H9 (cell line): ENCODE measurements at regions not wholly inside any gene's neighbourhood (a gene's known extent, or its start where the extent isn't known, plus 50 kb on each side); places are given as distances from the start of the nearest gene placed in this dataset.
"Not testable (repeated sequence)": the region's sequence is repeated elsewhere in the genome, so short reads cannot be mapped to it uniquely, and the experiment has no call there.

Source experiments
- DNase-seq: peaks from one replicate; pipeline ENCODE4 v3.0.0-alpha.2; 2017
- H2AFZ ChIP-seq: one replicate; pipeline ENCODE4 v1.6.1; 2013; ENCODE audit warnings: mild to moderate bottlenecking, low read length, control low read depth, moderate library complexity
- H2AK5ac ChIP-seq: 2 replicates; pipeline ENCODE4 v1.6.1; 2013; ENCODE audit warnings: low read length, control low read depth, mixed read lengths; ENCODE audit not compliant: insufficient read length
- H2BK120ac ChIP-seq: one replicate; pipeline ENCODE4 v1.6.1; 2013; ENCODE audit warnings: low read depth, mild to moderate bottlenecking, low read length, control low read depth, inconsistent platforms; ENCODE audit not compliant: poor library complexity, severe bottlenecking
- H2BK12ac ChIP-seq: 2 replicates; pipeline ENCODE4 v1.6.1; 2013; ENCODE audit warnings: low read length, control low read depth, mixed read lengths, low read depth; ENCODE audit not compliant: insufficient read length
- H2BK15ac ChIP-seq: 2 replicates; pipeline ENCODE4 v1.6.1; 2013; ENCODE audit warnings: low read depth, low read length, control low read depth
- H2BK20ac ChIP-seq: one replicate; pipeline ENCODE4 v1.6.1; 2013; ENCODE audit warnings: low read depth, mild to moderate bottlenecking, low read length, control low read depth, inconsistent platforms; ENCODE audit not compliant: poor library complexity, severe bottlenecking
- H2BK5ac ChIP-seq: 2 replicates; pipeline ENCODE4 v1.6.1; 2013; ENCODE audit warnings: low read length, control low read depth, mixed read lengths; ENCODE audit not compliant: insufficient read length
- H3K14ac ChIP-seq: 2 replicates; pipeline ENCODE4 v1.6.1; 2013; ENCODE audit warnings: low read length, control low read depth; ENCODE audit not compliant: insufficient read depth
- H3K18ac ChIP-seq: 2 replicates; pipeline ENCODE4 v1.6.1; 2013; ENCODE audit warnings: low read depth, mild to moderate bottlenecking, mixed read lengths, low read length, control low read depth; ENCODE audit not compliant: insufficient read length
- H3K23ac ChIP-seq: 2 replicates; pipeline ENCODE4 v1.6.1; 2013; ENCODE audit warnings: low read length, control low read depth, mixed read lengths, low read depth; ENCODE audit not compliant: insufficient read length
- H3K23me2 ChIP-seq: 2 replicates; pipeline ENCODE4 v1.6.1; 2013; ENCODE audit warnings: low read depth, mild to moderate bottlenecking, mixed read lengths, low read length, control low read depth; ENCODE audit not compliant: insufficient read length, poor library complexity, severe bottlenecking
- H3K27ac ChIP-seq: 2 replicates; pipeline ENCODE4 v1.5.1; 2013; ENCODE audit warnings: low read length, control low read depth, mixed read lengths, low read depth; ENCODE audit not compliant: insufficient read length
- H3K27me3 ChIP-seq: 2 replicates; pipeline ENCODE4 v1.6.1; 2013; ENCODE audit warnings: low read length, control low read depth, inconsistent platforms; ENCODE audit not compliant: insufficient read depth
- H3K4ac ChIP-seq: 2 replicates; pipeline ENCODE4 v1.6.1; 2013; ENCODE audit warnings: low read depth, mild to moderate bottlenecking, control low read depth, inconsistent platforms, low read length, moderate library complexity
- H3K4me1 ChIP-seq: 2 replicates; pipeline ENCODE4 v1.6.1; 2013; ENCODE audit warnings: low read length, control low read depth, inconsistent platforms; ENCODE audit not compliant: insufficient read depth
- H3K4me2 ChIP-seq: 2 replicates; pipeline ENCODE4 v1.6.1; 2013; ENCODE audit warnings: low read length, control low read depth, mixed read lengths; ENCODE audit not compliant: insufficient read length, insufficient read depth
- H3K56ac ChIP-seq: 2 replicates; pipeline ENCODE4 v1.6.1; 2013; ENCODE audit warnings: low read depth, mild to moderate bottlenecking, mixed read lengths, low read length, control low read depth; ENCODE audit not compliant: insufficient read length
- H3K79me1 ChIP-seq: 2 replicates; pipeline ENCODE4 v1.6.1; 2013; ENCODE audit warnings: low read depth, mild to moderate bottlenecking, moderate library complexity, low read length, control low read depth, inconsistent platforms; ENCODE audit not compliant: insufficient read depth, poor library complexity, severe bottlenecking
- H3K79me2 ChIP-seq: 2 replicates; pipeline ENCODE4 v1.6.1; 2013; ENCODE audit warnings: low read length, control low read depth, inconsistent platforms; ENCODE audit not compliant: insufficient read depth
- H3K9ac ChIP-seq: 2 replicates; pipeline ENCODE4 v1.6.1; 2013; ENCODE audit warnings: low read length, control low read depth, mixed read lengths; ENCODE audit not compliant: insufficient read length; ENCODE audit errors: extremely low read depth
- H3K9me3 ChIP-seq: one replicate; pipeline ENCODE4 v1.6.1; 2013; ENCODE audit warnings: low read depth, low read length, inconsistent platforms; ENCODE audit not compliant: control insufficient read depth
- H3T11ph ChIP-seq: one replicate; pipeline ENCODE4 v1.6.1; 2013; ENCODE audit warnings: mild to moderate bottlenecking, low read length, control low read depth, inconsistent platforms
- H4K20me1 ChIP-seq: one replicate; pipeline ENCODE4 v1.6.1; 2013; ENCODE audit not compliant: control insufficient read depth, insufficient read length, insufficient read depth
- H4K5ac ChIP-seq: 2 replicates; pipeline ENCODE4 v1.6.1; 2013; ENCODE audit warnings: low read depth, mild to moderate bottlenecking, mixed read lengths, low read length, control low read depth; ENCODE audit not compliant: insufficient read length
- H4K8ac ChIP-seq: replicated peaks from 2 replicates; pipeline ENCODE4 v1.6.1; 2013; ENCODE audit warnings: low read length, control low read depth, mixed read lengths, low read depth; ENCODE audit not compliant: insufficient read length
- H4K91ac ChIP-seq: 2 replicates; pipeline ENCODE4 v1.6.1; 2013; ENCODE audit warnings: low read depth, mild to moderate bottlenecking, moderate library complexity, mixed read lengths, low read length, control low read depth; ENCODE audit not compliant: insufficient read length
- H3K27ac Mint-ChIP-seq, 3 experiments: 2 replicates in 2 of 3; 3 replicates in 1 of 3; pipeline ENCODE4 v1.8.0; 2020 to 2021; ENCODE audit warnings: mixed read lengths in 3 of 3, mild to moderate bottlenecking in 1 of 3, moderate library complexity in 1 of 3
- H3K27me3 Mint-ChIP-seq: 2 replicates; pipeline ENCODE4 v1.8.0; 2021; ENCODE audit warnings: low read depth, mild to moderate bottlenecking, moderate library complexity, mixed read lengths
- H3K36me3 Mint-ChIP-seq, 3 experiments: 2 replicates in 2 of 3; 3 replicates in 1 of 3; pipeline ENCODE4 v1.8.0; 2020 to 2021; ENCODE audit warnings: low read depth in 3 of 3, mixed read lengths in 3 of 3; ENCODE audit not compliant: insufficient read depth in 1 of 3
- H3K4me1 Mint-ChIP-seq, 2 experiments: 2 replicates each; pipeline ENCODE4 v1.8.0; 2020; ENCODE audit warnings: mixed read lengths in 2 of 2
- H3K4me3 Mint-ChIP-seq, 2 experiments: 2 replicates in 1 of 2; 3 replicates in 1 of 2; pipeline ENCODE4 v1.8.0; 2020 to 2021; ENCODE audit warnings: mild to moderate bottlenecking in 2 of 2, mixed read lengths in 2 of 2, moderate library complexity in 1 of 2
- H3K9me3 Mint-ChIP-seq, 2 experiments: 2 replicates in 1 of 2; 3 replicates in 1 of 2; pipeline ENCODE4 v1.8.0; 2020; ENCODE audit warnings: mild to moderate bottlenecking in 2 of 2, mixed read lengths in 2 of 2, moderate library complexity in 1 of 2
- CTCF ChIP-seq: fragments of 200-600 bp; sonication (generic); conservative IDR thresholded peaks from 3 replicates; pipeline ENCODE4 v1.8.0; 2021; ENCODE audit warnings: antibody characterized with exemption, mild to moderate bottlenecking
- WGBS: extraction: QIAGEN DNeasy Blood & Tissue Kit; methylation state at CpG from one replicate; pipeline ENCODE4 v1.1.7; 2013; ENCODE audit warnings: missing lambda C conversion rate, low lambda C conversion rate, mixed read lengths; ENCODE audit not compliant: insufficient read length; ENCODE audit errors: extremely low coverage; 5-methylcytosine and 5-hydroxymethylcytosine counted together

DNA sequence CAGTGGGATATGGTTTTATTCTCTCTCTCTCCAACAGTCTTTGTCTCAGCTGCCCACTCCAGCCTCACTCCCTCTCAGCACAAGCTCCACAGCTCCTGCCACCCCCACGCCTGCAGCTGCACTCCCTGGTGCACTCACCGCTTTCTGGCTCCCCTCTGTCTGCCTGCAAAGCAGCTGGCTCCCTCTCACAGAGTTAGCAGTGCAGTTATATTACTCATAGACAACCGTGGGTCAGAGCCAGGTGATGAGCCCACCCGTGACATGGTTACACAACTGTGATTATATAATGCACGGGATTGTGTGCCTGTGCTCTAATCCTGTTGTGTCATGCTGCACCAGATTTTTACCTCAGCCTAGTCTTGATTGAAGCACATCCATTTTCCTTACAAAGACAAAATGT, 276.9 kb upstream of the CHAC2 start:
- Histone ChIP-seq H3K56ac (no peak overlapping the region), H2BK120ac (no peak overlapping the region), H3K4me2 (no peak overlapping the region), H3K23me2 (no peaks in the 10 kb centered on the region), H3K9ac (no peak overlapping the region), H3K79me1 (no peaks in the 10 kb centered on the region), H3K4me1 (no peaks in the 10 kb centered on the region; the same call in 1 of the 2 replicates), H3K27me3 (no peaks in the 10 kb centered on the region), H3K9me3 (no peaks in the 10 kb centered on the region), H4K5ac (no peak overlapping the region), H2BK15ac (no peak overlapping the region), H2AFZ (no peak overlapping the region), H3K14ac (no peak overlapping the region), H2AK5ac (no peak overlapping the region), H3K18ac (no peak overlapping the region), H3K79me2 (no peaks in the 10 kb centered on the region), H4K20me1 (no peaks in the 10 kb centered on the region), H3K23ac (no peak overlapping the region), H3K4ac (no peak overlapping the region), H2BK12ac (no peak overlapping the region), H4K91ac (no peak overlapping the region), H2BK20ac (no peak overlapping the region), H4K8ac (no peak overlapping the region), H3T11ph (no peak overlapping the region), H2BK5ac (no peak overlapping the region), H3K27ac (no peak overlapping the region)
- no peak for DNase-seq
- H3K27ac Mint-ChIP-seq, result peak overlapping the region in 2 of 3 experiments; percentile 10 to 51; a peak in 2 of 7 replicates
- no peaks in the 10 kb centered on the region; a peak in 1 of 7 replicates for H3K36me3 Mint-ChIP-seq
- WGBS, result no CpG with 5 or more reads among the region's 5 CpGs
- no peak for TF ChIP-seq CTCF
- H3K27me3 Mint-ChIP-seq, result no peaks in the 10 kb centered on the region
- no peak overlapping the region for H3K4me3 Mint-ChIP-seq
- no peaks in the 10 kb centered on the region for H3K9me3 Mint-ChIP-seq
- peaks cover 9 to 12% of the 10 kb centered on the region in 2 experiments for H3K4me1 Mint-ChIP-seq

DNA sequence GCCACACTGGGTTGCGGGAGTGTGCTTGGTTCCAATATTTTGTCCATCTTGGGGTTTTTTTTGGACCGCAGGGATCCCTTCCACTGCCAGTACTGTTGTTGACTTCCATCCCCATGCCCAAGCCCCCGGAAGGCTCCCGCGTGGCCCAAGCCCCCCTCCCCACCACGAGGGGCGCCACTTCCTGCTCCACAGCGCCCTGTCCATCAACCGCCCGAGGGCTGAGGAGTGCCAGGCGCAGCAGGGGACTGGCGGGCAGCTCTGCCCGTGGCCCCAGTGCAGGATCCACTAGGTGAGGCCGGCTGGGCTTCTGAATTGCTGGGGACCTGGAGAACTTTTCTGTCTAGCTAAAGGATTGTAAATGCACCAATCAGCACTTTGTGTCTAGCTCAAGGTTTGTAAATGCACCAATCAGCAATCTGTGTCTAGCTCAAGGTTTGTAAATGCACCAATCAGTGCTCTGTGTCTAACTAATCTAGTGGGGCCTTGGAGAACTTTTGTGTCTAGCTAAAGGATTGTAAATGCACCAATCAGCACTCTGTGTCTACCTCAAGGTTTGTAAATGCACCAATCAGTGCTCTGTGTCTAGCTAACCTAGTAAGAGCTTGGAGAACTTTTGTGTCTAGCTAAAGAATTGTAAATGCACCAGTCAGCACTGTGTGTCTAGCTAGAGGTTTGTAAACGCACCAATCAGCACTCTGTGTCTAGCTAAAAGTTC, 281.3 kb upstream of the CHAC2 start:
- H2BK20ac ChIP-seq, H3K4me2 ChIP-seq, H3K23ac ChIP-seq, H3K9me3 Mint-ChIP-seq, H2AFZ ChIP-seq, DNase-seq, H3K4ac ChIP-seq, H3K4me3 Mint-ChIP-seq, H3K56ac ChIP-seq, H3K27ac ChIP-seq, H3K9me3 ChIP-seq, H3K27me3 ChIP-seq, H3T11ph ChIP-seq, H3K23me2 ChIP-seq, H3K36me3 Mint-ChIP-seq, H3K9ac ChIP-seq, H3K4me1 ChIP-seq, H3K27ac Mint-ChIP-seq, H2BK120ac ChIP-seq, H3K79me1 ChIP-seq, H4K20me1 ChIP-seq, H3K14ac ChIP-seq, H2BK5ac ChIP-seq, H2BK15ac ChIP-seq, H4K91ac ChIP-seq, H3K18ac ChIP-seq, H3K79me2 ChIP-seq, H4K5ac ChIP-seq, H4K8ac ChIP-seq, H3K27me3 Mint-ChIP-seq, H2BK12ac ChIP-seq, H2AK5ac ChIP-seq: not testable (repeated sequence)
- peaks cover 9 to 19% of the 10 kb centered on the region in 2 experiments for H3K4me1 Mint-ChIP-seq
- WGBS, result no CpG with 5 or more reads among the region's 15 CpGs
